ENCODE measurements at regions not wholly inside any gene's neighbourhood (a gene's known extent, or its start where the extent isn't known, plus 50 kb on each side); places are given as distances from the start of the nearest gene placed in this dataset.

GRCh38 chr5:29262339-29263123, 1931.0 kb upstream of the CDH6 start:
- TF ChIP-seq POLR2A (IDR thresholded peaks at IDR 0.05) (no peak), CTCF (IDR thresholded peaks at IDR 0.05) (no peak)

Measured in body of pancreas (tissue), 4 donors.